CD8-positive, alpha-beta memory T cell (primary cell): ENCODE measurements at regions not wholly inside any gene's neighbourhood (a gene's known extent, or its start where the extent isn't known, plus 50 kb on each side); places are given as distances from the start of the nearest gene placed in this dataset.

Source experiments
- CTCF ChIA-PET: fragments of 350-600 bp; sonication (Branson Sonifier 250); formaldehyde crosslinking; loops from one replicate; lab custom pipeline; 2021; ENCODE audit warnings: antibody characterized with exemption; lab: Charles Lee
- POLR2A ChIA-PET: fragments of 350-600 bp; sonication (Branson Sonifier 250); formaldehyde crosslinking; loops from one replicate; lab custom pipeline; 2021; ENCODE audit warnings: antibody characterized with exemption; lab: Charles Lee
- DNase-seq, 5 donors: peaks; one replicate each; pipeline versions ENCODE4 v3.0.0 to v3.0.0-alpha.2; 2020 to 2022; ENCODE audit warnings: mixed read lengths in 1 of 5
- H3K27ac ChIP-seq: one replicate; pipeline ENCODE4 v1.7.0; 2013; ENCODE audit warnings: low read depth, mild to moderate bottlenecking, low read length, moderate library complexity
- H3K27me3 ChIP-seq: 2 replicates; pipeline ENCODE4 v1.7.0; 2013; ENCODE audit warnings: low read length, mild to moderate bottlenecking; ENCODE audit not compliant: insufficient read depth, poor library complexity, severe bottlenecking
- H3K36me3 ChIP-seq: 2 replicates; pipeline ENCODE4 v1.7.0; 2013; ENCODE audit warnings: mild to moderate bottlenecking, low read length, moderate library complexity; ENCODE audit not compliant: insufficient read depth
- H3K4me1 ChIP-seq: 2 replicates; pipeline ENCODE4 v1.7.0; 2013; ENCODE audit warnings: mild to moderate bottlenecking, low read length, moderate library complexity; ENCODE audit not compliant: insufficient read depth
- H3K4me3 ChIP-seq: 2 replicates; pipeline ENCODE4 v1.7.0; 2013; ENCODE audit warnings: mild to moderate bottlenecking, low read length
- H3K9me3 ChIP-seq: 2 replicates; pipeline ENCODE4 v1.7.0; 2013; ENCODE audit warnings: mild to moderate bottlenecking, low read length
- H3K27ac Mint-ChIP-seq, 8 donors: one replicate each; pipeline ENCODE4 v1.8.0; 2020 to 2021; ENCODE audit warnings: mixed read lengths in 8 of 8, mild to moderate bottlenecking in 6 of 8, inconsistent platforms in 3 of 8, moderate library complexity in 3 of 8
- H3K27me3 Mint-ChIP-seq, 2 donors: one replicate each; pipeline ENCODE4 v1.8.0; 2020 to 2021; ENCODE audit warnings: mixed read lengths in 2 of 2, mild to moderate bottlenecking in 1 of 2, moderate library complexity in 1 of 2
- H3K36me3 Mint-ChIP-seq, 3 donors: one replicate each; pipeline ENCODE4 v1.8.0; 2020 to 2021; ENCODE audit warnings: mixed read lengths in 3 of 3, inconsistent platforms in 1 of 3, mild to moderate bottlenecking in 1 of 3
- H3K4me1 Mint-ChIP-seq, 3 donors: one replicate each; pipeline ENCODE4 v1.8.0; 2020 to 2021; ENCODE audit warnings: mixed read lengths in 3 of 3, inconsistent platforms in 1 of 3, mild to moderate bottlenecking in 1 of 3
- H3K4me3 Mint-ChIP-seq, 7 donors: one replicate each; pipeline ENCODE4 v1.8.0; 2020 to 2021; ENCODE audit warnings: mixed read lengths in 7 of 7, mild to moderate bottlenecking in 6 of 7, moderate library complexity in 4 of 7, inconsistent platforms in 2 of 7
- H3K9me3 Mint-ChIP-seq, 5 donors: one replicate each; pipeline ENCODE4 v1.8.0; 2020 to 2022; ENCODE audit warnings: mixed read lengths in 5 of 5, mild to moderate bottlenecking in 3 of 5, moderate library complexity in 2 of 5, inconsistent platforms in 1 of 5

DNA sequence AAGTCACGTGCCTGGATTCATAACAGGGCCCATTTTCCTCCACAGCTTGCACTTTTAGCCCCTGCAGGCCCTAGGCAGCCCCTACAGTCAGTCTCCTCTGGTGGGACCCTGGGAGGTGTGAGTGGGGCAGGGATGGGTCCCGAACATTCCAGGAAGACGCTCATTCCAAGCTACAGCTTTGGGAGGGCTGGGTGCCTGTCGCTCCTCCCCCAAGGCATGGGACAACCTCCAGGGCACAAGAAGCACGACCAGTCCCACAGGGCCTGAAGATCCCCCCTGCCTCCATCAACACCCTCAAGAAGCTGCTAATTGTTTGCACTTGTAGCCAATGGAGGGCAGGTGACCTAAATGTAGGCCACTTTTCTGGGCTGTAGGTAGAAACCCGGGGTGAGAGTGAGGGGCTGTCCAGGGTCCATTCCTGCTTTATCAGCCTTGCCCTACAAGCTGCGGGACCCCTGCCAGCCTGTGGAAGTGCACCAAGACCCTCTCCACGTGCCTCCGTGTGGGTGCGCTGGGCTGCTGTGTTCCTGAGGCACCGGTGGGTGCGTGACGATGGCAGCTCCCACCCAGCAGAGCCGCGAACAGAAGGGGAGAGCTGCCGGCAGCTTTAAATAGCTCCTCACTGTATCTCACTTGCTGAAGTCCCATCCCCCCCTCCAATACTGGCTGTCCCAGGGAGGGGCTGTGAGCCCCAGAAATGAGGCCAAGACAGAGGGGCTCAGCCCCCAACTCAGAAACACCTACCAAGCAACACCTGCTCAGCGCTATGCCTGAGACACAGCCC lies 91.9 kb upstream of the ARAP3 start:
- Mint-ChIP-seq H3K27me3 (peaks cover 1 to 8% of the 10 kb centered on the region in 2 donors), H3K9me3 (no peaks in the 10 kb centered on the region), H3K36me3 (no peaks in the 10 kb centered on the region), H3K27ac (no peak overlapping the region), H3K4me1 (no peaks in the 10 kb centered on the region), H3K4me3 (no peak overlapping the region)
- ChIA-PET CTCF (no interaction called here), POLR2A (no interaction called here)
- H3K9me3 ChIP-seq: no peaks in the 10 kb centered on the region
- H3K36me3 ChIP-seq: no peaks in the 10 kb centered on the region
- H3K27ac ChIP-seq: no peak overlapping the region
- H3K27me3 ChIP-seq: no peaks in the 10 kb centered on the region
- no peak overlapping the region for H3K4me3 ChIP-seq
- no peaks in the 10 kb centered on the region for H3K4me1 ChIP-seq
- no peak for DNase-seq

- Mint-ChIP-seq H3K4me1 (no peaks in the 10 kb centered on the region), H3K9me3 (no peaks in the 10 kb centered on the region), H3K36me3 (no peaks in the 10 kb centered on the region), H3K27ac (no peak overlapping the region), H3K27me3 (peaks cover 1 to 4% of the 10 kb centered on the region in 2 donors), H3K4me3 (no peak overlapping the region)
- Histone ChIP-seq H3K27ac (no peak overlapping the region), H3K4me1 (no peaks in the 10 kb centered on the region), H3K36me3 (no peaks in the 10 kb centered on the region), H3K4me3 (no peak overlapping the region), H3K9me3 (no peaks in the 10 kb centered on the region), H3K27me3 (no peaks in the 10 kb centered on the region)
- DNase-seq: no peak
- POLR2A ChIA-PET: no interaction called here
- CTCF ChIA-PET: interaction anchor here (1.1 kb wide), 1 partner anchor 14 kb away, joined by 3 read pairs; no protein-coding TSS in a partner anchor
Measured at GRCh38 chr5:141772281-141772680, 90.3 kb upstream of the ARAP3 start.

DNA sequence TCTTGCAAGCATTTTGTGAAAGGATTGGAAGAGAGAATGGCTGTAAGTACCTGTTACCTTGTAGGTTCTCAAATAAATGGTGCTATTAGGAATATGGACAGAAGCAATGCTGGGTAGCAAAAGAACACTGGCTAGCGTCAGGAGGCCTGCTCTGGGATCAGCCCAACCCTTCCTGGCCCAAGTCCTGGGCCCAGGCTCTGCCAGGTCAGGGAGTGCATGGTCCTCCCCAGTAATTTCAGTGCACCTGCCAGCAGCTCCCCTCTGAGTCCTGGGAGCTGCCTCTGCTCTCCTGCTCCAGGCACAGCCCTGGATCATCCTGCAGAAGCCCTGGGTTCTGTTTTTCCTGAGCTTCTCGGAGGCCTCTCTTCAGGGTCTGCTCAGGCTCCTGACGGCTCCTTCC lies 89.5 kb upstream of the ARAP3 start:
- no peaks in the 10 kb centered on the region for H3K9me3 Mint-ChIP-seq
- peaks cover 3 to 4% of the 10 kb centered on the region in 2 donors for H3K27me3 Mint-ChIP-seq
- CTCF ChIA-PET: interaction anchor here (0.9 kb wide), 1 partner anchor 10 kb away, joined by 3 read pairs; no protein-coding TSS in a partner anchor
- H3K4me3 ChIP-seq: no peak overlapping the region
- H3K36me3 Mint-ChIP-seq: no peaks in the 10 kb centered on the region
- H3K9me3 ChIP-seq: no peaks in the 10 kb centered on the region
- H3K4me3 Mint-ChIP-seq: no peak overlapping the region
- no peaks in the 10 kb centered on the region for H3K4me1 Mint-ChIP-seq
- DNase-seq: no peak
- peak overlapping the region in 1 of 8 donors; percentile 21 for H3K27ac Mint-ChIP-seq
- POLR2A ChIA-PET: no interaction called here
- H3K36me3 ChIP-seq: no peaks in the 10 kb centered on the region
- H3K27me3 ChIP-seq: no peaks in the 10 kb centered on the region
- no peak overlapping the region for H3K27ac ChIP-seq
- no peaks in the 10 kb centered on the region for H3K4me1 ChIP-seq

- Histone ChIP-seq H3K27ac (no peak overlapping the region), H3K4me1 (no peaks in the 10 kb centered on the region), H3K27me3 (no peaks in the 10 kb centered on the region), H3K36me3 (no peaks in the 10 kb centered on the region), H3K9me3 (no peaks in the 10 kb centered on the region), H3K4me3 (no peak overlapping the region)
- no peaks in the 10 kb centered on the region for H3K9me3 Mint-ChIP-seq
- H3K36me3 Mint-ChIP-seq: no peaks in the 10 kb centered on the region
- DNase-seq: no peak
- CTCF ChIA-PET: interaction anchor here (0.9 kb wide), 1 partner anchor 11 kb away, joined by 3 read pairs; no protein-coding TSS in a partner anchor
- no peaks in the 10 kb centered on the region for H3K4me1 Mint-ChIP-seq
- peak overlapping the region in 1 of 8 donors; percentile 21 for H3K27ac Mint-ChIP-seq
- no peak overlapping the region for H3K4me3 Mint-ChIP-seq
- H3K27me3 Mint-ChIP-seq: peaks cover 3 to 4% of the 10 kb centered on the region in 2 donors
- POLR2A ChIA-PET: no interaction called here
Measured at GRCh38 chr5:141771031-141771430, 89.0 kb upstream of the ARAP3 start.

- no peaks in the 10 kb centered on the region for H3K9me3 Mint-ChIP-seq
- no peak overlapping the region for H3K4me3 ChIP-seq
- no peak overlapping the region for H3K27ac Mint-ChIP-seq
- H3K36me3 Mint-ChIP-seq: no peaks in the 10 kb centered on the region
- H3K27me3 ChIP-seq: no peaks in the 10 kb centered on the region
- DNase-seq: no peak
- POLR2A ChIA-PET: no interaction called here
- no peaks in the 10 kb centered on the region for H3K36me3 ChIP-seq
- H3K27me3 Mint-ChIP-seq: peaks cover 5% of the 10 kb centered on the region in 2 donors
- no peaks in the 10 kb centered on the region for H3K4me1 ChIP-seq
- CTCF ChIA-PET: no interaction called here
- no peaks in the 10 kb centered on the region for H3K4me1 Mint-ChIP-seq
- no peaks in the 10 kb centered on the region for H3K9me3 ChIP-seq
- H3K27ac ChIP-seq: no peak overlapping the region
- no peak overlapping the region for H3K4me3 Mint-ChIP-seq
Measured at GRCh38 chr5:141769671-141770070, 87.6 kb upstream of the ARAP3 start.

GRCh38 chr5:141767671-141768070 lies 85.6 kb upstream of the ARAP3 start:
- no peaks in the 10 kb centered on the region for H3K4me1 ChIP-seq
- Mint-ChIP-seq H3K4me3 (no peak overlapping the region), H3K4me1 (no peaks in the 10 kb centered on the region), H3K9me3 (no peaks in the 10 kb centered on the region), H3K36me3 (no peaks in the 10 kb centered on the region), H3K27me3 (peaks cover 9% of the 10 kb centered on the region in 2 donors), H3K27ac (no peak overlapping the region)
- H3K4me3 ChIP-seq: no peak overlapping the region
- no peak for DNase-seq
- no peaks in the 10 kb centered on the region for H3K36me3 ChIP-seq
- no peak overlapping the region for H3K27ac ChIP-seq
- POLR2A ChIA-PET: no interaction called here
- H3K9me3 ChIP-seq: no peaks in the 10 kb centered on the region
- no peaks in the 10 kb centered on the region for H3K27me3 ChIP-seq
- CTCF ChIA-PET: no interaction called here

DNA sequence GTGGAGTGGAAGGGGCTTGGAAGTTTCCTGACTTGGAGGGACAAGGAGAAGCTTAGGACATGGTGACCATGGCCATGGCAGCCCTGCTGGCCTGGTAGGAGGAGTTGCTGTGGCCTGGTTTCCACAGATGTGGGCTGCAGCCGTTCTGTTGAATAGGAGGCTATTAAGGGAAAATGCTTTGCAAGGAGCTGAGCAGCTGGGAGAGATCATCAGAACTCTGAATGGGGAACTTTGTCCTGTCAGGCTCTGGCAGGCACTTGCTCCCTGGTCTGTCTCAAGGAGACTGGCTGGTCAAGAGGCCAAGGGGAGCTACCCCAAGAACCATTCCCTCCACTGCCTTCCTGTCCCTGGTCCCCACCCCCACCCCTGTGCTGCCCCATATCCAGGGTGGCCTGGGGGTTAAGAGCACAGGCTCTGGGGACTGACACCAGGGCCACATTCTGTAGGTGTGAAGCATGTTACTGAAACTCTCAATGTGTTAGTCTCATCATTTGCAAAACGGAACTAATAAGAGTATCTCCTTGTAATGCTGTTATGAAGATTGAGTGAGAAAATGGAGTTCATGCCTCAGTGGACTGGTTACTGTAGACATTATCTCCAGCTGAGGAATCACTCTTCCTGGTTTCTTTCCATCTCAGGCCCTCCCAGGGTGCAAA lies 84.0 kb upstream of the ARAP3 start:
- H3K27me3 Mint-ChIP-seq: peaks cover 13 to 20% of the 10 kb centered on the region in 2 donors
- POLR2A ChIA-PET: no interaction called here
- no peaks in the 10 kb centered on the region for H3K9me3 ChIP-seq
- peaks cover 2% of the 10 kb centered on the region for H3K27me3 ChIP-seq
- no peak overlapping the region for H3K27ac Mint-ChIP-seq
- no peaks in the 10 kb centered on the region for H3K36me3 Mint-ChIP-seq
- no peak overlapping the region for H3K27ac ChIP-seq
- no peak for DNase-seq
- H3K4me1 Mint-ChIP-seq: no peaks in the 10 kb centered on the region
- no peaks in the 10 kb centered on the region for H3K9me3 Mint-ChIP-seq
- no peaks in the 10 kb centered on the region for H3K36me3 ChIP-seq
- no peak overlapping the region for H3K4me3 Mint-ChIP-seq
- H3K4me1 ChIP-seq: no peaks in the 10 kb centered on the region
- CTCF ChIA-PET: no interaction called here
- H3K4me3 ChIP-seq: no peak overlapping the region

GRCh38 chr5:141763541-141763940 lies 81.5 kb upstream of the ARAP3 start:
- no peak overlapping the region for H3K27ac Mint-ChIP-seq
- H3K27me3 Mint-ChIP-seq: peaks cover 23 to 37% of the 10 kb centered on the region in 2 donors
- H3K4me1 Mint-ChIP-seq: peaks cover 0 to 1% (median 0%) of the 10 kb centered on the region in 3 donors
- H3K4me1 ChIP-seq: no peaks in the 10 kb centered on the region
- no peaks in the 10 kb centered on the region for H3K36me3 ChIP-seq
- H3K36me3 Mint-ChIP-seq: no peaks in the 10 kb centered on the region
- no peak overlapping the region for H3K27ac ChIP-seq
- peaks cover 11% of the 10 kb centered on the region for H3K27me3 ChIP-seq
- no peak overlapping the region for H3K4me3 Mint-ChIP-seq
- H3K9me3 Mint-ChIP-seq: no peaks in the 10 kb centered on the region
- ChIA-PET POLR2A (no interaction called here), CTCF (interaction anchor here (1.3 kb wide), 1 partner anchor 48 kb away, joined by 3 read pairs; no protein-coding TSS in a partner anchor)
- DNase-seq: no peak
- H3K4me3 ChIP-seq: no peak overlapping the region
- H3K9me3 ChIP-seq: no peaks in the 10 kb centered on the region
